OCI-LY7 (cell line): ENCODE measurements at regions not wholly inside any gene's neighbourhood (a gene's known extent, or its start where the extent isn't known, plus 50 kb on each side); places are given as distances from the start of the nearest gene placed in this dataset.

Experiments
- BruUV-seq: library from RNA; stranded (reverse); fragments of 400-500 nt; replicated peaks from 2 replicates; lab custom pipeline; 2021; lab: Mats Ljungman, UMichigan
- CTCF ChIA-PET: fragments of 300-600 bp; sonication (Branson Sonifier 250); formaldehyde crosslinking; loops from one replicate; lab custom pipeline; 2022; ENCODE audit warnings: antibody characterized with exemption; ENCODE audit not compliant: unreplicated experiment; lab: Charles Lee
- POLR2A ChIA-PET: fragments of 300-600 bp; sonication (Branson Sonifier 250); formaldehyde crosslinking; loops from one replicate; lab custom pipeline; 2022; ENCODE audit warnings: antibody characterized with exemption; lab: Charles Lee
- DNase-seq: peaks from one replicate; pipeline ENCODE4 v3.0.0-alpha.2; 2015; ENCODE audit warnings: low spot score
- H2AFZ ChIP-seq: fragments of 200-600 bp; sonication (generic), shearing (Covaris generic); 2 replicates; pipeline ENCODE4 v1.6.1; 2014; ENCODE audit warnings: mild to moderate bottlenecking, antibody characterized with exemption, low read length, moderate library complexity
- H3K27ac ChIP-seq: fragments of 200-600 bp; sonication (generic); 2 replicates; pipeline ENCODE4 v1.5.1; 2014; ENCODE audit warnings: mixed run types, low read depth, mild to moderate bottlenecking, moderate library complexity, low read length, inconsistent platforms; ENCODE audit not compliant: poor library complexity, severe bottlenecking
- H3K36me3 ChIP-seq: fragments of 200-600 bp; sonication (generic); 2 replicates; pipeline ENCODE4 v1.6.1; 2014; ENCODE audit warnings: mild to moderate bottlenecking, antibody characterized with exemption, low read length, moderate library complexity, mixed read lengths; ENCODE audit not compliant: insufficient read depth
- H3K4me1 ChIP-seq: fragments of 200-600 bp; sonication (generic); 2 replicates; pipeline ENCODE4 v1.5.1; 2014; ENCODE audit warnings: mild to moderate bottlenecking, low read length; ENCODE audit not compliant: insufficient read depth, poor library complexity, severe bottlenecking
- H3K4me2 ChIP-seq: fragments of 200-600 bp; sonication (generic); 2 replicates; pipeline ENCODE4 v1.6.1; 2014; ENCODE audit warnings: mild to moderate bottlenecking, low read length
- H3K4me3 ChIP-seq: fragments of 200-600 bp; sonication (generic); 2 replicates; pipeline ENCODE4 v1.5.1; 2014; ENCODE audit warnings: mild to moderate bottlenecking, low read depth, low read length; ENCODE audit not compliant: poor library complexity, severe bottlenecking
- H3K79me2 ChIP-seq: fragments of 200-600 bp; sonication (generic); 2 replicates; pipeline ENCODE4 v1.6.1; 2016; ENCODE audit warnings: low read depth, mild to moderate bottlenecking, low read length, moderate library complexity, mixed read lengths; ENCODE audit not compliant: insufficient read depth
- H3K9me2 ChIP-seq: fragments of 200-600 bp; sonication (generic); 2 replicates; pipeline ENCODE4 v1.6.1; 2016; ENCODE audit warnings: mild to moderate bottlenecking, low read length, mixed read lengths; ENCODE audit not compliant: insufficient read depth
- H3K9me3 ChIP-seq: fragments of 200-600 bp; sonication (generic); 2 replicates; pipeline ENCODE4 v1.6.1; 2014; ENCODE audit warnings: mild to moderate bottlenecking, mixed run types, low read length, mixed read lengths
- H4K20me1 ChIP-seq: fragments of 200-600 bp; sonication (generic); 2 replicates; pipeline ENCODE4 v1.6.1; 2014; ENCODE audit warnings: mild to moderate bottlenecking, antibody characterized with exemption, low read length, moderate library complexity, mixed read lengths; ENCODE audit not compliant: insufficient read depth
- CTCF ChIP-seq: fragments of 200-600 bp; sonication (generic); conservative IDR thresholded peaks from 2 replicates; pipeline ENCODE4 v1.5.1; 2014; ENCODE audit warnings: mild to moderate bottlenecking, antibody characterized with exemption, low read length, moderate library complexity, mixed read lengths
- EZH2phosphoT487 ChIP-seq: fragments of 200-600 bp; sonication (generic); IDR thresholded peaks from 2 replicates; pipeline ENCODE4 v1.6.1; 2018; ENCODE audit warnings: low read depth, borderline replicate concordance, mild to moderate bottlenecking, mixed run types, antibody characterized with exemption, low read length, moderate library complexity, mixed read lengths
- intact Hi-C: fragments of 100-400 bp; cut with micrococcal nuclease; formaldehyde crosslinking; loops from one replicate; pipeline ENCODE4 v1.10.0; 2022; ENCODE audit not compliant: unreplicated experiment

- intact Hi-C loops, result no loop called here
- Histone ChIP-seq H3K79me2 (no peaks in the 10 kb centered on the region), H3K9me2 (no peaks in the 10 kb centered on the region), H3K36me3 (no peaks in the 10 kb centered on the region), H3K4me2 (no peak overlapping the region), H2AFZ (no peak overlapping the region), H4K20me1 (no peaks in the 10 kb centered on the region), H3K9me3 (no peaks in the 10 kb centered on the region), H3K4me1 (peaks cover 5% of the 10 kb centered on the region), H3K4me3 (no peak overlapping the region), H3K27ac (no peak overlapping the region)
- ChIA-PET CTCF (no interaction called here), POLR2A (interaction anchor here (0.7 kb wide), 1 partner anchor 13 kb away, joined by 3 read pairs; no protein-coding TSS in a partner anchor)
- no TSS peak for BruUV-seq
- DNase-seq, result no peak
- TF ChIP-seq EZH2phosphoT487 (no peak), CTCF (no peak)
These were observed 119.4 kb upstream of the PIEZO2 start for GRCh38 chr18:11268741-11269233.

GRCh38 chr18:11268153-11268552 lies 118.8 kb upstream of the PIEZO2 start:
- TF ChIP-seq CTCF (no peak), EZH2phosphoT487 (no peak)

GRCh38 chr18:11266781-11267480 lies 117.6 kb upstream of the PIEZO2 start:
- no peak for TF ChIP-seq EZH2phosphoT487
- no peak for TF ChIP-seq CTCF
- DNase-seq, result no peak
- BruUV-seq, result no TSS peak
- intact Hi-C loops, result no loop called here
- no peak overlapping the region for H3K27ac ChIP-seq
- H4K20me1 ChIP-seq, result no peaks in the 10 kb centered on the region
- H3K79me2 ChIP-seq, result no peaks in the 10 kb centered on the region
- no peaks in the 10 kb centered on the region for H3K9me2 ChIP-seq
- peaks cover 2% of the 10 kb centered on the region for H3K4me1 ChIP-seq
- no peak overlapping the region for H3K4me3 ChIP-seq
- H3K4me2 ChIP-seq, result no peak overlapping the region
- H2AFZ ChIP-seq, result no peak overlapping the region
- POLR2A ChIA-PET, result no interaction called here
- no peaks in the 10 kb centered on the region for H3K36me3 ChIP-seq
- H3K9me3 ChIP-seq, result no peaks in the 10 kb centered on the region
- CTCF ChIA-PET, result no interaction called here

More at GRCh38 chr18:11268153-11268552, 118.8 kb upstream of the PIEZO2 start:
- Histone ChIP-seq H3K4me2 (no peak overlapping the region), H4K20me1 (no peaks in the 10 kb centered on the region), H3K79me2 (no peaks in the 10 kb centered on the region), H3K27ac (no peak overlapping the region), H3K36me3 (no peaks in the 10 kb centered on the region), H3K4me1 (peaks cover 5% of the 10 kb centered on the region), H3K9me2 (no peaks in the 10 kb centered on the region), H3K4me3 (no peak overlapping the region), H2AFZ (no peak overlapping the region), H3K9me3 (no peaks in the 10 kb centered on the region)
- ChIA-PET POLR2A (no interaction called here), CTCF (no interaction called here)
- BruUV-seq, result no TSS peak
- intact Hi-C loops, result no loop called here
- DNase-seq, result no peak
